HEK293 (cell line): ENCODE measurements at regions not wholly inside any gene's neighbourhood (a gene's known extent, or its start where the extent isn't known, plus 50 kb on each side); places are given as distances from the start of the nearest gene placed in this dataset.

Source experiments
- CTCF ChIA-PET: fragments of 350-600 bp; formaldehyde crosslinking; extraction: SDS; loops from one replicate; lab custom pipeline; 2021; ENCODE audit warnings: antibody characterized with exemption; lab: Yijun Ruan, JAX
- POLR2A ChIA-PET: fragments of 300-600 bp; formaldehyde crosslinking; extraction: SDS; loops from one replicate; lab custom pipeline; 2020; ENCODE audit warnings: antibody characterized with exemption, inconsistent platforms; lab: Yijun Ruan, JAX
- H3K27ac ChIP-seq: fragments of 200-500 bp; sonication (Bioruptor generic); 2 replicates; pipeline ENCODE4 v1.5.1; 2014; ENCODE audit warnings: low read depth, low read length, control low read depth, inconsistent platforms; ENCODE audit errors: extremely low read depth
- H3K36me3 ChIP-seq, 2 experiments: fragments of 200-500 bp in 1 of 2; sonication (Bioruptor generic) in 1 of 2; 1 replicate in 1 of 2; 2 replicates in 1 of 2; pipeline ENCODE4 v1.5.1; 2014 to 2017; ENCODE audit warnings: inconsistent platforms in 2 of 2, low read length in 2 of 2; ENCODE audit not compliant: control insufficient read depth in 2 of 2, insufficient read depth in 1 of 2
- H3K4me1 ChIP-seq: fragments of 200-500 bp; sonication (Bioruptor generic); 2 replicates; pipeline ENCODE4 v1.5.1; 2014; ENCODE audit warnings: mild to moderate bottlenecking, low read length, inconsistent platforms; ENCODE audit not compliant: control insufficient read depth, insufficient read depth
- H3K4me3 ChIP-seq: 2 replicates; pipeline ENCODE4 v1.5.1; 2011; ENCODE audit warnings: low read depth, mild to moderate bottlenecking, control low read depth, low read length, moderate library complexity
- H3K9me3 ChIP-seq: fragments of 200-500 bp; sonication (Bioruptor generic); 2 replicates; pipeline ENCODE4 v1.5.1; 2014; ENCODE audit warnings: low read depth, low read length, inconsistent platforms; ENCODE audit not compliant: control insufficient read depth, insufficient read depth
- MZF1 ChIP-seq: fragments of 450-650 bp; formaldehyde crosslinking; IDR thresholded peaks from 2 replicates; pipeline ENCODE4 v1.5.1; 2017; ENCODE audit warnings: missing biosample characterization, missing genetic modification characterization, borderline replicate concordance
- PBX3 ChIP-seq: sonication (generic); formaldehyde crosslinking; IDR thresholded peaks from 2 replicates; pipeline ENCODE4 v1.8.1; 2022; ENCODE audit warnings: mild to moderate bottlenecking, moderate library complexity, missing genetic modification reagents
- ZNF10 ChIP-seq: fragments of 450-650 bp; formaldehyde crosslinking; IDR thresholded peaks from 2 replicates; pipeline ENCODE4 v1.5.1; 2017; ENCODE audit warnings: missing biosample characterization, missing genetic modification characterization
- ZNF133 ChIP-seq: fragments of 450-650 bp; formaldehyde crosslinking; IDR thresholded peaks from 2 replicates; pipeline ENCODE4 v1.5.1; 2016; ENCODE audit warnings: missing biosample characterization, missing genetic modification characterization
- ZNF274 ChIP-seq, 2 experiments: fragments of 200-500 bp in 1 of 2; fragments of 450-650 bp in 1 of 2; sonication (Bioruptor generic) in 1 of 2; formaldehyde crosslinking in 1 of 2; IDR thresholded peaks; 2 replicates each; pipeline versions ENCODE4 v1.5.1 to v1.6.1; 2014 to 2016; ENCODE audit warnings: borderline replicate concordance in 1 of 2, inconsistent platforms in 1 of 2, low read length in 1 of 2, missing biosample characterization in 1 of 2, missing genetic modification characterization in 1 of 2
- ZNF280D ChIP-seq: fragments of 450-650 bp; formaldehyde crosslinking; IDR thresholded peaks from 2 replicates; pipeline ENCODE4 v1.5.1; 2016; ENCODE audit warnings: missing biosample characterization, missing genetic modification characterization
- ZNF354C ChIP-seq: fragments of 450-650 bp; formaldehyde crosslinking; IDR thresholded peaks from 2 replicates; pipeline ENCODE4 v1.5.1; 2016; ENCODE audit warnings: missing biosample characterization, missing genetic modification characterization, low read depth, borderline replicate concordance
- ZNF473 ChIP-seq: fragments of 450-650 bp; formaldehyde crosslinking; IDR thresholded peaks from 2 replicates; pipeline ENCODE4 v1.5.1; 2017; ENCODE audit warnings: missing biosample characterization, missing genetic modification characterization
- ZNF555 ChIP-seq: fragments of 450-650 bp; formaldehyde crosslinking; conservative IDR thresholded peaks from 2 replicates; pipeline ENCODE4 v1.5.1; 2017; ENCODE audit warnings: missing biosample characterization, mild to moderate bottlenecking, missing genetic modification characterization, inconsistent platforms
- ZNF830 ChIP-seq: fragments of 450-650 bp; IDR thresholded peaks from 2 replicates; pipeline ENCODE4 v1.5.0; 2018; ENCODE audit warnings: missing biosample characterization, missing genetic modification characterization, low read depth, mild to moderate bottlenecking, moderate library complexity
- ZNF843 ChIP-seq: fragments of 450-650 bp; formaldehyde crosslinking; IDR thresholded peaks from 2 replicates; pipeline ENCODE4 v1.5.1; 2016; ENCODE audit warnings: missing biosample characterization, missing genetic modification characterization
- TF ChIP-seq, protein P1 (sequence below): fragments of 450-650 bp; formaldehyde crosslinking; conservative IDR thresholded peaks from 2 replicates; pipeline ENCODE4 v1.5.1; 2016; ENCODE audit warnings: low read depth, missing biosample characterization, missing genetic modification characterization
- TF ChIP-seq, protein P2 (sequence below): fragments of 450-650 bp; formaldehyde crosslinking; IDR thresholded peaks from 2 replicates; pipeline ENCODE4 v1.5.1; 2017; ENCODE audit warnings: missing biosample characterization, missing genetic modification characterization

- ChIA-PET POLR2A (no interaction called here), CTCF (interaction anchor here (0.9 to 1.0 kb wide), 3 partner anchors 15 to 78 kb away, joined by 3 to 6 read pairs (median 3); no protein-coding TSS in a partner anchor)
- TF ChIP-seq PBX3 (CRISPR knock-in tag) = no peak
- no peak for TF ChIP-seq ZNF10 (tag by site-specific recombination)
- no peak for TF ChIP-seq ZNF274 (IDR thresholded peaks at IDR 0.05; ENCODE audit: low read length)
- TF ChIP-seq ZNF274 (tag by site-specific recombination; IDR thresholded peaks at IDR 0.05; ENCODE audit: borderline replicate concordance) = no peak
- TF ChIP-seq, protein P1, sequence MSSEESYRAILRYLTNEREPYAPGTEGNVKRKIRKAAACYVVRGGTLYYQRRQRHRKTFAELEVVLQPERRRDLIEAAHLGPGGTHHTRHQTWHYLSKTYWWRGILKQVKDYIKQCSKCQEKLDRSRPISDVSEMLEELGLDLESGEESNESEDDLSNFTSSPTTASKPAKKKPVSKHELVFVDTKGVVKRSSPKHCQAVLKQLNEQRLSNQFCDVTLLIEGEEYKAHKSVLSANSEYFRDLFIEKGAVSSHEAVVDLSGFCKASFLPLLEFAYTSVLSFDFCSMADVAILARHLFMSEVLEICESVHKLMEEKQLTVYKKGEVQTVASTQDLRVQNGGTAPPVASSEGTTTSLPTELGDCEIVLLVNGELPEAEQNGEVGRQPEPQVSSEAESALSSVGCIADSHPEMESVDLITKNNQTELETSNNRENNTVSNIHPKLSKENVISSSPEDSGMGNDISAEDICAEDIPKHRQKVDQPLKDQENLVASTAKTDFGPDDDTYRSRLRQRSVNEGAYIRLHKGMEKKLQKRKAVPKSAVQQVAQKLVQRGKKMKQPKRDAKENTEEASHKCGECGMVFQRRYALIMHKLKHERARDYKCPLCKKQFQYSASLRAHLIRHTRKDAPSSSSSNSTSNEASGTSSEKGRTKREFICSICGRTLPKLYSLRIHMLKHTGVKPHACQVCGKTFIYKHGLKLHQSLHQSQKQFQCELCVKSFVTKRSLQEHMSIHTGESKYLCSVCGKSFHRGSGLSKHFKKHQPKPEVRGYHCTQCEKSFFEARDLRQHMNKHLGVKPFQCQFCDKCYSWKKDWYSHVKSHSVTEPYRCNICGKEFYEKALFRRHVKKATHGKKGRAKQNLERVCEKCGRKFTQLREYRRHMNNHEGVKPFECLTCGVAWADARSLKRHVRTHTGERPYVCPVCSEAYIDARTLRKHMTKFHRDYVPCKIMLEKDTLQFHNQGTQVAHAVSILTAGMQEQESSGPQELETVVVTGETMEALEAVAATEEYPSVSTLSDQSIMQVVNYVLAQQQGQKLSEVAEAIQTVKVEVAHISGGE (tag by site-specific recombination) = no peak
- TF ChIP-seq ZNF473 (tag by site-specific recombination) = no peak
- TF ChIP-seq ZNF280D = no peak
- no peak for TF ChIP-seq ZNF133 (tag by site-specific recombination)
- no peak for TF ChIP-seq ZNF555
- TF ChIP-seq ZNF843 (tag by site-specific recombination) = no peak
- no peak overlapping the region for H3K27ac ChIP-seq
- H3K36me3 ChIP-seq = no peaks in the 10 kb centered on the region
- no peaks in the 10 kb centered on the region for H3K4me1 ChIP-seq
- no peak overlapping the region for H3K4me3 ChIP-seq
- no peaks in the 10 kb centered on the region for H3K9me3 ChIP-seq
Measured at GRCh38 chr2:217634871-217635270, 367.9 kb downstream of the TNS1 start.

- H3K4me1 ChIP-seq = no peaks in the 10 kb centered on the region
- POLR2A ChIA-PET = no interaction called here
- H3K4me3 ChIP-seq = no peak overlapping the region
- CTCF ChIA-PET = interaction anchor here (1.0 kb wide), 1 partner anchor 18 kb away, joined by 3 read pairs; no protein-coding TSS in a partner anchor
- no peak for TF ChIP-seq ZNF354C (tag by site-specific recombination)
- H3K9me3 ChIP-seq = no peaks in the 10 kb centered on the region
- H3K36me3 ChIP-seq = no peaks in the 10 kb centered on the region
- H3K27ac ChIP-seq = no peak overlapping the region
Measured at GRCh38 chr2:217632043-217632442, 370.8 kb downstream of the TNS1 start.

DNA sequence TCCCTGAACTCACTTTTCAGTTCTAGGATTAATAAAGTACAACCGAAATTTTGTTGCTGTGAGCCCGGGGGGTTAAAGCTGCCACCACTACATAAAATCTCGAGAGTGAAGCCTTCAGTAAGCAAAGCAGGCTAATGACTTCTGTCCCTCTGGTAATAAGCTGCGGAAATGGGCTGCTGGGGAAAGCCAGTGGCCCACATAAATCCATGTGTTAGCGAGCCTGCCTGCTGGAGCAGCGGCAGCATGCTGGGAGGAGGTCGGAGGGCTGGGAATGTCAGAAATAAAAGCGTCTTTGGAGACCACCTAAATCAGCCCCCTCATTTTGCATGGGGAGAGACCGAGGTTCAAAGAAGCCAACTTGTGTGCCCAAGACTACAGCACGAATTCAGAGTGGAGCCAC lies 371.7 kb downstream of the TNS1 start:
- Histone ChIP-seq H3K4me1 (no peaks in the 10 kb centered on the region), H3K27ac (no peak overlapping the region), H3K36me3 (no peaks in the 10 kb centered on the region), H3K9me3 (no peaks in the 10 kb centered on the region), H3K4me3 (no peak overlapping the region)
- ChIA-PET CTCF (interaction anchor here (0.6 to 1.0 kb wide), 2 partner anchors 19 to 334 kb away, joined by 3 read pairs; no protein-coding TSS in a partner anchor), POLR2A (no interaction called here)
- TF ChIP-seq, protein P2, sequence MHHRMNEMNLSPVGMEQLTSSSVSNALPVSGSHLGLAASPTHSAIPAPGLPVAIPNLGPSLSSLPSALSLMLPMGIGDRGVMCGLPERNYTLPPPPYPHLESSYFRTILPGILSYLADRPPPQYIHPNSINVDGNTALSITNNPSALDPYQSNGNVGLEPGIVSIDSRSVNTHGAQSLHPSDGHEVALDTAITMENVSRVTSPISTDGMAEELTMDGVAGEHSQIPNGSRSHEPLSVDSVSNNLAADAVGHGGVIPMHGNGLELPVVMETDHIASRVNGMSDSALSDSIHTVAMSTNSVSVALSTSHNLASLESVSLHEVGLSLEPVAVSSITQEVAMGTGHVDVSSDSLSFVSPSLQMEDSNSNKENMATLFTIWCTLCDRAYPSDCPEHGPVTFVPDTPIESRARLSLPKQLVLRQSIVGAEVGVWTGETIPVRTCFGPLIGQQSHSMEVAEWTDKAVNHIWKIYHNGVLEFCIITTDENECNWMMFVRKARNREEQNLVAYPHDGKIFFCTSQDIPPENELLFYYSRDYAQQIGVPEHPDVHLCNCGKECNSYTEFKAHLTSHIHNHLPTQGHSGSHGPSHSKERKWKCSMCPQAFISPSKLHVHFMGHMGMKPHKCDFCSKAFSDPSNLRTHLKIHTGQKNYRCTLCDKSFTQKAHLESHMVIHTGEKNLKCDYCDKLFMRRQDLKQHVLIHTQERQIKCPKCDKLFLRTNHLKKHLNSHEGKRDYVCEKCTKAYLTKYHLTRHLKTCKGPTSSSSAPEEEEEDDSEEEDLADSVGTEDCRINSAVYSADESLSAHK (tag by site-specific recombination) = no peak
- no peak for TF ChIP-seq ZNF830 (tag by site-specific recombination)
- TF ChIP-seq MZF1 (tag by site-specific recombination) = no peak
